Spleen (tissue), 7 donors: ENCODE measurements at regions not wholly inside any gene's neighbourhood (a gene's known extent, or its start where the extent isn't known, plus 50 kb on each side); places are given as distances from the start of the nearest gene placed in this dataset.

Experiments used
- CTCF ChIP-seq, 11 experiments: fragments of 200-600 bp in 7 of 11; fragments of 450-650 bp in 4 of 11; sonication (generic) in 4 of 11; IDR thresholded peaks in 8 of 11; conservative IDR thresholded peaks in 3 of 11; 1 replicate in 7 of 11; 2 replicates in 4 of 11; pipeline versions ENCODE4 v1.4.0 to v1.8.0; 2016 to 2021; ENCODE audit warnings: antibody characterized with exemption in 11 of 11, inconsistent platforms in 4 of 11, mild to moderate bottlenecking in 1 of 11
- POLR2AphosphoS5 ChIP-seq, 3 donors: sonication (generic); formaldehyde crosslinking; IDR thresholded peaks; one replicate each; pipeline ENCODE4 v1.5.1; 2017; ENCODE audit warnings: antibody characterized with exemption in 3 of 3
- donor health status: DM: no; HTN: no; CAD: no; lungs with moderate emphysema.
- donor health status: DM: no; HTN: no; CAD: no.
- donor health status: DM: no; HTN: no; CAD: no.

DNA sequence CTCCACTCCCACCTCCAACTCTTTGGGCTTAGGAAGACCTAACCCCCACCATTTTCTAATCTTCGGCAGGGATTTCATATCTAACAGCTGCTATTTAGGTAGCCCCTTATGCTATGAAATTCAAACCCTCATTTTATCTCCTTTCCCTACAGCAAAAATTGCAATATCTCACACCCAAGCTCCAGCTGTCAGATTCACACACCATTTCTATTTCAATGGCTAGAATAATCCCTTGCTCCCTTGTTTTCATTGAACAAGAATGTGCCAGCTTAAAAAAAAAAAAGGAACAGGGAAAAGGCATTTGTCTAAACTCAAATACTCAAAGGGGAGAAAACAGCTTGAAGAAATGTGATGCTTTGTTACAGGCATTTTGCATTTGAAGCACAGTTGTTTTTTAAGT is 850.6 kb upstream of the ACVR2A start:
- no peak for TF ChIP-seq CTCF (IDR thresholded peaks at IDR 0.05 in 8 of 11, conservative IDR thresholded peaks at IDR 0.05 in 3 of 11)
- no peak for TF ChIP-seq POLR2AphosphoS5 (IDR thresholded peaks at IDR 0.05)
